ENCODE measurements at regions not wholly inside any gene's neighbourhood (a gene's known extent, or its start where the extent isn't known, plus 50 kb on each side); places are given as distances from the start of the nearest gene placed in this dataset.
"Not testable (repeated sequence)": the region's sequence is repeated elsewhere in the genome, so short reads cannot be mapped to it uniquely, and the experiment has no call there.

GRCh38 chr4:106869551-106869950, 166.6 kb downstream of the DKK2 start:
- no peak for ATAC-seq

- ATAC-seq: no peak
These were observed 167.6 kb downstream of the DKK2 start for GRCh38 chr4:106868381-106869035.

- no peak for ATAC-seq
These were observed 171.9 kb downstream of the DKK2 start for GRCh38 chr4:106864231-106864630.

GRCh38 chr4:106854569-106855351, 181.4 kb downstream of the DKK2 start:
- ATAC-seq: no peak

- ATAC-seq: no peak
These were observed 183.7 kb downstream of the DKK2 start for GRCh38 chr4:106852426-106852825.

GRCh38 chr4:106851726-106852125, 184.4 kb downstream of the DKK2 start:
- no peak for ATAC-seq

GRCh38 chr4:106850691-106851090, 185.4 kb downstream of the DKK2 start:
- no peak for ATAC-seq

GRCh38 chr4:106835919-106836318, 200.2 kb downstream of the DKK2 start:
- no peak for ATAC-seq

- ATAC-seq: no peak
These were observed 205.2 kb downstream of the DKK2 start for GRCh38 chr4:106830879-106831278.

- no peak for ATAC-seq
These were observed 217.3 kb downstream of the DKK2 start for GRCh38 chr4:106818764-106819163.

GRCh38 chr4:106816496-106816895, 219.6 kb downstream of the DKK2 start:
- ATAC-seq: no peak

GRCh38 chr4:106810122-106810521, 226.0 kb downstream of the DKK2 start:
- ATAC-seq: no peak

- no peak for ATAC-seq
These were observed 227.0 kb downstream of the DKK2 start for GRCh38 chr4:106809076-106809475.

- no peak for ATAC-seq
These were observed 229.8 kb downstream of the DKK2 start for GRCh38 chr4:106806158-106806797.

GRCh38 chr4:106803083-106803482, 233.0 kb downstream of the DKK2 start:
- ATAC-seq: no peak

GRCh38 chr4:106801386-106801785, 234.7 kb downstream of the DKK2 start:
- no peak for ATAC-seq

GRCh38 chr4:106796876-106797275, 239.2 kb downstream of the DKK2 start:
- ATAC-seq: no peak

GRCh38 chr4:106795326-106795725, 240.8 kb downstream of the DKK2 start:
- ATAC-seq: no peak

- ATAC-seq: no peak
These were observed 242.2 kb downstream of the DKK2 start for GRCh38 chr4:106793933-106794332.

GRCh38 chr4:106775636-106776035, 260.5 kb downstream of the DKK2 start:
- ATAC-seq: no peak

GRCh38 chr4:106774055-106774454, 262.1 kb downstream of the DKK2 start:
- not testable (repeated sequence) for ATAC-seq

GRCh38 chr4:106773076-106773905, 262.8 kb downstream of the DKK2 start:
- no peak for ATAC-seq

GRCh38 chr4:106767991-106768390, 268.1 kb downstream of the DKK2 start:
- no peak for ATAC-seq

All from esophagus mucosa (tissue), 1 donor.